CD14-positive monocyte (primary cell): ENCODE measurements at regions not wholly inside any gene's neighbourhood (a gene's known extent, or its start where the extent isn't known, plus 50 kb on each side); places are given as distances from the start of the nearest gene placed in this dataset.

Source experiments
- DNase-seq, 3 donors: peaks; one replicate each; pipeline ENCODE4 v3.0.0-alpha.2; 2011 to 2022
- H2AFZ ChIP-seq: 2 replicates; pipeline ENCODE4 v1.6.0; 2012; ENCODE audit warnings: mild to moderate bottlenecking, low read depth, low read length, inconsistent platforms; ENCODE audit not compliant: insufficient read depth, poor library complexity, severe bottlenecking
- H3K27ac ChIP-seq, 2 donors: 1 replicate in 1 of 2; 2 replicates in 1 of 2; pipeline ENCODE4 v1.5.1; 2012 to 2013; ENCODE audit warnings: low read length in 2 of 2, control low read depth in 1 of 2, inconsistent platforms in 1 of 2, low read depth in 1 of 2, mild to moderate bottlenecking in 1 of 2
- H3K27me3 ChIP-seq, 2 donors: one replicate each; pipeline versions ENCODE4 v1.6.0 to v1.6.1; 2011 to 2013; ENCODE audit warnings: low read length in 2 of 2; ENCODE audit not compliant: control insufficient read depth in 2 of 2, insufficient read depth in 2 of 2
- H3K36me3 ChIP-seq, 2 donors: replicated peaks in 1 of 2; 1 replicate in 1 of 2; 2 replicates in 1 of 2; pipeline versions ENCODE4 v1.5.1 to v1.6.1; 2012 to 2013; ENCODE audit warnings: low read length in 2 of 2, control low read depth in 1 of 2, inconsistent platforms in 1 of 2, mild to moderate bottlenecking in 1 of 2; ENCODE audit not compliant: insufficient read depth in 2 of 2, control insufficient read depth in 1 of 2
- H3K4me1 ChIP-seq, 2 donors: 1 replicate in 1 of 2; 2 replicates in 1 of 2; pipeline versions ENCODE4 v1.5.1 to v1.6.1; 2012 to 2013; ENCODE audit warnings: low read length in 2 of 2, control low read depth in 1 of 2, inconsistent platforms in 1 of 2, mild to moderate bottlenecking in 1 of 2, moderate library complexity in 1 of 2; ENCODE audit not compliant: insufficient read depth in 2 of 2, control insufficient read depth in 1 of 2
- H3K4me2 ChIP-seq: replicated peaks from 2 replicates; pipeline ENCODE3; 2012; ENCODE audit warnings: low read length, moderate library complexity, mild to moderate bottlenecking; ENCODE audit not compliant: poor library complexity, severe bottlenecking; ENCODE audit errors: extremely low read depth
- H3K4me3 ChIP-seq, 3 experiments: fragments of 200-600 bp in 1 of 3; sonication (generic) in 1 of 3; replicated peaks in 1 of 3; 1 replicate in 2 of 3; 2 replicates in 1 of 3; pipeline ENCODE4 v1.5.1; 2011 to 2013; ENCODE audit warnings: low read length in 3 of 3, mild to moderate bottlenecking in 3 of 3, control low read depth in 2 of 3, low read depth in 2 of 3, inconsistent platforms in 1 of 3, moderate library complexity in 1 of 3
- H3K79me2 ChIP-seq: 2 replicates; pipeline ENCODE4 v1.6.0; 2012; ENCODE audit warnings: mild to moderate bottlenecking, control low read depth, inconsistent platforms, low read length, moderate library complexity; ENCODE audit not compliant: insufficient read depth
- H3K9ac ChIP-seq: 2 replicates; pipeline ENCODE4 v1.6.0; 2017; ENCODE audit warnings: low read length, mild to moderate bottlenecking; ENCODE audit not compliant: insufficient read depth, poor library complexity, severe bottlenecking
- H3K9me3 ChIP-seq, 2 donors: replicated peaks in 1 of 2; 1 replicate in 1 of 2; 2 replicates in 1 of 2; pipeline versions ENCODE4 v1.5.1 to v1.6.1; 2012 to 2013; ENCODE audit warnings: low read length in 2 of 2, control low read depth in 1 of 2; ENCODE audit not compliant: control insufficient read depth in 1 of 2, insufficient read depth in 1 of 2
- H4K20me1 ChIP-seq: 2 replicates; pipeline ENCODE4 v1.6.0; 2012; ENCODE audit warnings: mild to moderate bottlenecking, low read length, control low read depth, moderate library complexity; ENCODE audit not compliant: insufficient read depth
- H3K27ac Mint-ChIP-seq, 7 donors: one replicate each; pipeline ENCODE4 v1.8.0; 2020; ENCODE audit warnings: mild to moderate bottlenecking in 7 of 7, mixed read lengths in 7 of 7, moderate library complexity in 6 of 7, inconsistent platforms in 2 of 7
- H3K27me3 Mint-ChIP-seq, 3 donors: one replicate each; pipeline ENCODE4 v1.8.0; 2021 to 2022; ENCODE audit warnings: low read depth in 3 of 3, mild to moderate bottlenecking in 3 of 3, mixed read lengths in 3 of 3, moderate library complexity in 3 of 3, inconsistent platforms in 1 of 3
- H3K36me3 Mint-ChIP-seq, 2 donors: one replicate each; pipeline ENCODE4 v1.8.0; 2020; ENCODE audit warnings: mixed read lengths in 2 of 2, inconsistent platforms in 1 of 2, mild to moderate bottlenecking in 1 of 2
- H3K4me1 Mint-ChIP-seq: one replicate; pipeline ENCODE4 v1.8.0; 2020; ENCODE audit warnings: mild to moderate bottlenecking, mixed read lengths
- H3K4me3 Mint-ChIP-seq, 2 donors: one replicate each; pipeline ENCODE4 v1.8.0; 2020; ENCODE audit warnings: mild to moderate bottlenecking in 2 of 2, mixed read lengths in 2 of 2, moderate library complexity in 1 of 2
- H3K9me3 Mint-ChIP-seq, 7 donors: one replicate each; pipeline ENCODE4 v1.8.0; 2020 to 2022; ENCODE audit warnings: mixed read lengths in 7 of 7, mild to moderate bottlenecking in 6 of 7, moderate library complexity in 6 of 7, inconsistent platforms in 2 of 7
- CTCF ChIP-seq: fragments of 200-600 bp; IDR thresholded peaks from one replicate; pipeline ENCODE4 v1.8.0; 2022; ENCODE audit warnings: antibody characterized with exemption, mild to moderate bottlenecking
- WGBS: methylation state at CpG from one replicate; pipeline ENCODE4 v1.1.5; 2013; ENCODE audit warnings: missing lambda C conversion rate; ENCODE audit not compliant: insufficient coverage; 5-methylcytosine and 5-hydroxymethylcytosine counted together
- intact Hi-C, 2 donors: fragments of 100-400 bp; cut with micrococcal nuclease; formaldehyde crosslinking; loops; one replicate each; pipeline versions ENCODE4 v1.15.0 to v1.15.1; 2023

GRCh38 chr7:4434306-4434705 is 247.8 kb upstream of the FOXK1 start:
- Mint-ChIP-seq H3K4me3 (no peak overlapping the region), H3K27me3 (peaks cover 0 to 4% (median 3%) of the 10 kb centered on the region in 3 donors), H3K9me3 (peaks cover 0 to 33% (median 11%) of the 10 kb centered on the region in 7 donors), H3K27ac (no peak overlapping the region), H3K36me3 (no peaks in the 10 kb centered on the region), H3K4me1 (no peaks in the 10 kb centered on the region)
- no peak for DNase-seq
- no peaks in the 10 kb centered on the region for H4K20me1 ChIP-seq
- H3K79me2 ChIP-seq = no peaks in the 10 kb centered on the region
- H3K27ac ChIP-seq = no peak overlapping the region
- H3K9me3 ChIP-seq = peaks cover 3 to 4% of the 10 kb centered on the region in 2 donors
- H2AFZ ChIP-seq = no peak overlapping the region
- TF ChIP-seq CTCF = no peak
- WGBS = 92% methylated on average over 10 of the region's 13 CpGs
- no peak overlapping the region for H3K4me3 ChIP-seq
- no peak overlapping the region for H3K4me2 ChIP-seq
- no peak overlapping the region for H3K9ac ChIP-seq
- H3K4me1 ChIP-seq = no peaks in the 10 kb centered on the region
- no peaks in the 10 kb centered on the region for H3K27me3 ChIP-seq
- no peaks in the 10 kb centered on the region for H3K36me3 ChIP-seq
- intact Hi-C loops = no loop called here

- intact Hi-C loops = no loop called here
- no peak for TF ChIP-seq CTCF
- DNase-seq = no peak
- Histone ChIP-seq H2AFZ (no peak overlapping the region), H4K20me1 (no peaks in the 10 kb centered on the region), H3K79me2 (no peaks in the 10 kb centered on the region), H3K36me3 (no peaks in the 10 kb centered on the region), H3K4me1 (no peaks in the 10 kb centered on the region), H3K27ac (no peak overlapping the region), H3K9ac (no peak overlapping the region), H3K4me2 (no peak overlapping the region), H3K27me3 (no peaks in the 10 kb centered on the region), H3K9me3 (no peaks in the 10 kb centered on the region), H3K4me3 (no peak overlapping the region)
- no peak overlapping the region for H3K27ac Mint-ChIP-seq
- H3K4me3 Mint-ChIP-seq = no peak overlapping the region
- H3K27me3 Mint-ChIP-seq = peaks cover 0 to 4% (median 3%) of the 10 kb centered on the region in 3 donors
- WGBS = no CpG with 5 or more reads among the region's 5 CpGs
- H3K36me3 Mint-ChIP-seq = no peaks in the 10 kb centered on the region
- H3K9me3 Mint-ChIP-seq = peaks cover 0 to 19% (median 8%) of the 10 kb centered on the region in 7 donors
- no peaks in the 10 kb centered on the region for H3K4me1 Mint-ChIP-seq
Observed at GRCh38 chr7:4436361-4436895, 245.7 kb upstream of the FOXK1 start.
